BE2C (cell line): ENCODE measurements at regions not wholly inside any gene's neighbourhood (a gene's known extent, or its start where the extent isn't known, plus 50 kb on each side); places are given as distances from the start of the nearest gene placed in this dataset.
"Not testable (repeated sequence)": the region's sequence is repeated elsewhere in the genome, so short reads cannot be mapped to it uniquely, and the experiment has no call there.

ENCODE experiments used
- DNase-seq: peaks from one replicate; pipeline ENCODE4 v3.0.0-alpha.2; 2020
- H3K27me3 ChIP-seq: fragments of 250-450 bp; sonication (Bioruptor Pico); 2 replicates; pipeline ENCODE4 v1.5.1; 2020; ENCODE audit warnings: mild to moderate bottlenecking
- H3K36me3 ChIP-seq: fragments of 250-450 bp; sonication (Bioruptor Pico); 2 replicates; pipeline ENCODE4 v1.5.1; 2020; ENCODE audit warnings: mild to moderate bottlenecking
- H3K4me1 ChIP-seq: fragments of 250-450 bp; sonication (Bioruptor Pico); 2 replicates; pipeline ENCODE4 v1.5.1; 2020
- H3K4me3 ChIP-seq: 2 replicates; pipeline ENCODE4 v1.5.1; 2011; ENCODE audit warnings: low read depth, low read length
- H3K9me3 ChIP-seq: fragments of 250-450 bp; sonication (Bioruptor Pico); 2 replicates; pipeline ENCODE4 v1.5.1; 2020
- TF ChIP-seq, protein P1 (sequence below): IDR thresholded peaks from 2 replicates; pipeline ENCODE4 v1.5.1; 2012; ENCODE audit warnings: mild to moderate bottlenecking, low read depth, low read length

DNA sequence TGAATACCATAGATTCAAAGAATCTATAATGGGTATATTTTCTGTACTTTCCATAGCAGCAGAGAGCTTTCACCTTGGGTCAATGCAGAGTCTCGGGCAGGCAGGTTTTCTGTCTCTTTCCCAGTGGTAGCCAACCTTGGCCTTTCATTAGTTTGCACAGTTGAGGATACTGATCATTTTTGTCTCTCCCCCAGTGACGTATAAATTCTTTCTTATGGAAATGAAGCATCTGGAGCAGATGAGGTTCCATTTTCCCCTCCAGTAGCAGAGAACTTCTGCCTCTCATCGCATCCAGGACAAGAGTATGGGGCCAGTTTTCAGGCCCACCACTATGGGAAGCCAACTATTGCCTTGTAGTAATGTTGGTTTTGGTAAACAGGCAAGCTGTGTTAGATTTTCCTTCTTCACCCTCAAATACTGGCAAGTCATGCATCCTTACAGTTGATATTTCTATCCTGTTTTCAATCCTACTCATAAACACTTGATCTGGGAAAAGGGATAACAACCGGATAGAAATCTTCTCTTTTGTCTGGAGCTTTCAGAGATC, 845.2 kb upstream of the CDH18 start:
- H3K4me1 ChIP-seq: no peaks in the 10 kb centered on the region
- no peaks in the 10 kb centered on the region for H3K9me3 ChIP-seq
- TF ChIP-seq, protein P1, sequence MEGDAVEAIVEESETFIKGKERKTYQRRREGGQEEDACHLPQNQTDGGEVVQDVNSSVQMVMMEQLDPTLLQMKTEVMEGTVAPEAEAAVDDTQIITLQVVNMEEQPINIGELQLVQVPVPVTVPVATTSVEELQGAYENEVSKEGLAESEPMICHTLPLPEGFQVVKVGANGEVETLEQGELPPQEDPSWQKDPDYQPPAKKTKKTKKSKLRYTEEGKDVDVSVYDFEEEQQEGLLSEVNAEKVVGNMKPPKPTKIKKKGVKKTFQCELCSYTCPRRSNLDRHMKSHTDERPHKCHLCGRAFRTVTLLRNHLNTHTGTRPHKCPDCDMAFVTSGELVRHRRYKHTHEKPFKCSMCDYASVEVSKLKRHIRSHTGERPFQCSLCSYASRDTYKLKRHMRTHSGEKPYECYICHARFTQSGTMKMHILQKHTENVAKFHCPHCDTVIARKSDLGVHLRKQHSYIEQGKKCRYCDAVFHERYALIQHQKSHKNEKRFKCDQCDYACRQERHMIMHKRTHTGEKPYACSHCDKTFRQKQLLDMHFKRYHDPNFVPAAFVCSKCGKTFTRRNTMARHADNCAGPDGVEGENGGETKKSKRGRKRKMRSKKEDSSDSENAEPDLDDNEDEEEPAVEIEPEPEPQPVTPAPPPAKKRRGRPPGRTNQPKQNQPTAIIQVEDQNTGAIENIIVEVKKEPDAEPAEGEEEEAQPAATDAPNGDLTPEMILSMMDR: peak; percentile 31; the same call in 1 of the 2 replicates
- no peak overlapping the region for H3K4me3 ChIP-seq
- no peaks in the 10 kb centered on the region for H3K27me3 ChIP-seq
- H3K36me3 ChIP-seq: no peaks in the 10 kb centered on the region
- no peak for DNase-seq

DNA sequence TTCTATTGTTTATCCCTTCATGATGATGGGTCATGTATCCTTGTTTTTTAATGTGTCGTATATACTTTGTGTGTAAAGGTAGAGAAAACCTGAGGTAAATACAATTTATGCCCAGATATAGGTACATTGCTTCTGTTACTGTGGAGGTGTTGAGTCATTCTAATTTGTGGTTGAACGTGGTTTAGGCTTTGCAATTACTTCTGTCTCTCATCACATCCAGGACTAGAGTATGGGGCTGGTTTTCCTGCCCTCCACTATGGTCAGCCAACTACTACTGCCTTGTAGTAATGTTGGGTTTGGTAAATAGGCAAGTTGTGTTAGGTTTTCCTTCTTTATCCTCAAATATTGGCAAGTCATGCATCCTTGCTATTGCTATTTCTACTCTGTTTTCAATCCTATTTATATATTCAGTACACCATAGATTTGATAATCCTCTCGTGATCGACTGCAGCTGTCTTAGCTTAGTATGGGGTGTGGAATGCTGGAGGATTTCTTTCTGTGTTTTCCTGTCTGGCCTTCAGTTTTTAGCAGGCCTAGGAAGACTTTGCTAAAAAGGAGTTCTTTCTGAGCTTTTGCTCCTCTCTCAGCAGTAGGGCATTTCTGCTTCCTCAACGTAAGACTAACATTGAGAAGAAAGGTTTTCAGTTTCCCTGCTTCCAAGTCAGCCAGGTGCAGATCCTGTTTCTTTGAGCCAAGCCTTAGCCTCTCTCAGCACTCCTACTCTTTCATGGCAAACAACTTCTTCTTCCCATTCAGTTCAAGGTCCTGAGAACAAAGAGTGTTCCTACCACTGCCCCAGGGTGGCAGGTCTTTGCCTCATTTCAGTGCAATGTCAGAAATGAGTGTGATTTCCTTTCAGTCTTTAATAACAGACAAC, 844.4 kb upstream of the CDH18 start:
- Histone ChIP-seq H3K36me3 (no peaks in the 10 kb centered on the region), H3K4me3 (no peak overlapping the region), H3K4me1 (no peaks in the 10 kb centered on the region), H3K9me3 (no peaks in the 10 kb centered on the region), H3K27me3 (no peaks in the 10 kb centered on the region)
- DNase-seq: no peak
- TF ChIP-seq, protein P1: no peak

DNA sequence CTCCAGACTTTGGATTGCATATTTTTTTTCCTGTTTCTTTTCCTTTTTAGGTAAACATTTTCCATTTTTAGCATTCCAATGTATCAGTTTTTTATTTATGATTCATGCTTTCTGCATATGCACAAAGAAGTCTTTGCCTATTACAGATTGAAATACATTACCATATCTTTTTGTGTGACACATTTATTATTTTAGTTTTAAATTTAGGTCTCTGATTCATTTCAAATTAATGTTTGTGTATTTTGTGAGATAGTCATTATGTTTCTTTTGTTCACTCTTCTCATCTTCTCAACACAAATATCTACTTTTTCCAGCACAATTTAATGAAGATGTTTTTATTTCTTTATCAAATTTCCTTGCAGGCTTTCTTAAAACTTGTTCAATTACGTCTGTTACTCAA, 838.0 kb upstream of the CDH18 start:
- not testable (repeated sequence) for H3K36me3 ChIP-seq, H3K4me1 ChIP-seq, H3K9me3 ChIP-seq, H3K27me3 ChIP-seq, DNase-seq, H3K4me3 ChIP-seq

DNA sequence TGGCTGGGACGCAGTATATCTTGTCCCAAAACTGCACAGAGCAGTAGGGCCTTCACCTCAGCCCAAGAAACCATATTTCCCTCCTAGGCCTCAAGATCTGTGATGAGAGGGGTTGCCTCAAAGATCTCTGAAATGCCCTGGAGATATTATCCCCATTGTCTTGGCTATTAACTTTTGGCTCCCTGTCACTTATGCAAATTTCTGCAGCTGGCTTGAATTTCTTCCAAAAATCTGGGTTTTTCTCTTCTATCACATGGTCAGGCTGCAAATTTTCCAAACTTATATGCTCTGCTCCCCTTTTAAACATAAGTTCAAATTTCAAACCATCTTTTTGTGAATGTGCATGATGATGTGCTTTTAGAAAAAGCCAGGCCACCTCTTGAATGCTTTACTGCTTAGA, 809.2 kb upstream of the CDH18 start:
- not testable (repeated sequence) for DNase-seq, H3K27me3 ChIP-seq

DNA sequence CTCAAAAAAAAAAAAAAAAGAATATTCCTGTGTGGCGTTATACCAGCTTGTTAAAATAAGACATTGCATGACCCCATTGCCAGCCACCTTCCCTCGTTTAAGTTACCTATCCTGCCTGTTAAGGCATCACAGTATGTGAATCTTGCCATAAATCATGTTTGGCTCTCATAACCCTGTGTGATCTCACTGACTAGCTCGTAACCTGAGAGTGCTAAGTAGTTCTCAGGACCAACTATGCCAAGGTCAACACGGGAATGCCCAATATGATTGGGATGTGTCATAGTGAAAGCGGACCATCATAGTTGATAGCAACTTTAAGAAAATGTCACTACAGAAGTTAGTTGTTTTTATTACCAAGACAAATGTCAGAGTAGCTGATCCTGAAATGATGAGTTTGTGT, 796.8 kb upstream of the CDH18 start:
- H3K9me3 ChIP-seq, H3K4me3 ChIP-seq: not testable (repeated sequence)

More for the DNA sequence above, 809.2 kb upstream of the CDH18 start:
- H3K4me3 ChIP-seq, H3K4me1 ChIP-seq, H3K36me3 ChIP-seq, H3K9me3 ChIP-seq: not testable (repeated sequence)

DNA sequence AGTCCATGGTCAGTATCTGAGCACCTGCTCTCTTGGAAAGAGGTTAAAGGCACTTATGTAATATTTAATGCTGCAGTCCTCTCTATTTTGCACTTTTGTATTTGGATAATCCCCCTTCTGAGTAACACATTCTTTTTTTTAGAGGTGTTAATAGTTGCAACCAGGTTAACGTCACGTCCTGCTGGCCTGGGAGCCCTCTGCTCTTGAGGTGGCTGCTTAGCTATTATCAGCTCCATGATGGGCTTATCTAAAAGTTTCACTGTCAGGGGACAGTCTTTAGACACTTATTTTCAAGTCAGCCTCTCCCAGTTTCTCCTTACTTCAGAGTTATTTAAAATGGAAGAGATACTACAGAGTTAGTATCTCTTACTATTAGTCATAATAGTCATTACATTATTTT, 795.5 kb upstream of the CDH18 start:
- not testable (repeated sequence) for H3K36me3 ChIP-seq, H3K27me3 ChIP-seq, H3K4me1 ChIP-seq, H3K4me3 ChIP-seq, DNase-seq, H3K9me3 ChIP-seq

More for the DNA sequence above, 796.8 kb upstream of the CDH18 start:
- H3K36me3 ChIP-seq, DNase-seq, H3K4me1 ChIP-seq, H3K27me3 ChIP-seq: not testable (repeated sequence)

DNA sequence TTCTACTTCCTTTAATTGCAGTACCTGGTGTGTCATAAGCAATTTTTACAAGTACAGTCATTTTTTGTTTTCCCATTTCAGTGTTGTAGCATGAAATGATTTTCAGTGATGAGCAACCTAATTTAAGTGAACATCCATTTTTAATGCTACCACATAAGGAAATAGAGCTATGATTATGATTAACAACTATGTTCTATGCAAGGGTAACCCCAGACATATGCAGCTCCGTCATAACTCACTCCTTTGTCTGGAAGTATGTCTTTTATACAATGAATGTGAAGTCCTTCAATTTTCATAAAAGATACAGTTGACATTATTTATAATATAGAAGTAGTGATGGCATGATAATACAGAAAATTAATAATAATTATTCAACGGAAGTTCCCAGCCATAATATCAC, 783.3 kb upstream of the CDH18 start:
- H3K9me3 ChIP-seq, H3K4me1 ChIP-seq, H3K4me3 ChIP-seq, H3K36me3 ChIP-seq, DNase-seq, H3K27me3 ChIP-seq: not testable (repeated sequence)

DNA sequence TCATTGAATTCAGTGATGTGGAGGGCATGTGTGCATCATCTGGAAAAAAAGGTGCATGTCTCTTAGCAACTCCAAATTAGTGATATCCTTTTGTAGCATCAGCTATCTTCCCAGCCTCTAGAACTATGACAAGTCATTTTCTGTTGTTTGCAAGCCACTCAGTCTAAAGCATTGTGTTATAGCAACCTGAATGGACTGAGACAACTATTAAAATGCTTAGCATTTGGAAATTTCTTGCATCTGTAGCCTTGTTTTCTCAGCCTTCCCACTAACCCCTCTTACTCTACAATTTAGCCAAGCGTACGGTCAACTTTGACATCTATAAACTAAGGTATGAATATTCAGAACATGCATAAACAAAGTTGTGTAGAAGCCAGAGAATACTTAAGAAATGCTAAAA, 777.1 kb upstream of the CDH18 start:
- not testable (repeated sequence) for H3K9me3 ChIP-seq, H3K36me3 ChIP-seq, H3K4me1 ChIP-seq, H3K27me3 ChIP-seq, DNase-seq, H3K4me3 ChIP-seq

DNA sequence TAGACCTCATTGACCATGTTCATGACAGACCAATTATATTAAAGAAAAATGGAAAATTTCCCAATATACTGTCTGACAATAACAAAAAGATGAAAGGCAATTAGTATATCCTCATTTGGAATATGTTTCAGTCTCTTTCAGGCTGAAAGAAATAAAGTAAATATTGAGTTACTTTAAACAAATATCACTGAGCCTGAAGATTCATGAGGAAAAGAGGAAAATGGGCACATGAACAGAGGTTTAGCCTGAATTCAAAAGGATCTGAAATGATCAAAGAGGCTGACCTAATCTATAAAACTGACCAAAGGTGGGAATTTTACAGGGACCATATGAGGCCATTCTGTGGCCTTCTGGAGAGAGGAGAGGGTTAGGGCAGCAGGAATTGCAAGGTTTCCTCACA, 771.5 kb upstream of the CDH18 start:
- DNase-seq, H3K36me3 ChIP-seq, H3K4me1 ChIP-seq, H3K9me3 ChIP-seq, H3K4me3 ChIP-seq, H3K27me3 ChIP-seq: not testable (repeated sequence)

DNA sequence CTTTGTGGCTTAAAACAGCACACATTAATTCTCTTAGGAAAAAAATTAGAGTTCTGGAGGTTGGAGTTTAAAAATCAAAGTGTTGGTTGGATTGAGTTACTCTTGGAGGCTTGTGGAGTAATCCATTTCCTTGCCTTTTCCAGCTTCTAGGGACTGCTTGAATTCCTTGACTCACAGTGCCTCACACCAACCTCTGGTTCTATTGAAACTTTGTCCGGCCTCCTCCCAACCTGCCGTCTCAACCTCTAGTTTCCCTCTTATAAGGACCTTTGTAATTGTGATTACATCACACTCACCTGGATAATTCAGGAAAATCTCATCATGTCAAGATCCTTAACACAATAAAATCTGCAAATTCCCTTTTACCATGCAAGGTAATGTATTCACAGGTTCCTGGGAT, 764.2 kb upstream of the CDH18 start:
- not testable (repeated sequence) for H3K36me3 ChIP-seq, H3K4me1 ChIP-seq, H3K4me3 ChIP-seq, H3K27me3 ChIP-seq, H3K9me3 ChIP-seq, DNase-seq

DNA sequence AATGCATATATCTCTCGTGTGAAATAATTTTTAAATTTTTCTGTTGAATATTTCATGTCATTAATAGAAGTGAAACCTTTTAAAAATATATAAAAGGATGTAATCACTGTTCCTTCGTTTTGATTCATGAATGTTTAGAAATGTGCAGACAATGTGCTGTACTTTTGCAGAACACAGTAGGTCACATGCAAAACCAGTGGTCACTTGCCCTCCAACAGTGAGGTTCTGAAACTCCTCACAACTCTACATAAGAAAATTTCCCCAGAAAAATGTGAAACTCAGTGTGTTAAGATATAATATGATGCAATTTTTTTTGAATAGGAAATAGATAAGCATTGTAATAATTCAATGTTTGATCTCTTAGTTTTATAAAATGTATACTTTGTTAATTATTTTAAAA, 747.7 kb upstream of the CDH18 start:
- H3K4me1 ChIP-seq, H3K9me3 ChIP-seq, H3K36me3 ChIP-seq, H3K27me3 ChIP-seq, DNase-seq, H3K4me3 ChIP-seq: not testable (repeated sequence)

DNA sequence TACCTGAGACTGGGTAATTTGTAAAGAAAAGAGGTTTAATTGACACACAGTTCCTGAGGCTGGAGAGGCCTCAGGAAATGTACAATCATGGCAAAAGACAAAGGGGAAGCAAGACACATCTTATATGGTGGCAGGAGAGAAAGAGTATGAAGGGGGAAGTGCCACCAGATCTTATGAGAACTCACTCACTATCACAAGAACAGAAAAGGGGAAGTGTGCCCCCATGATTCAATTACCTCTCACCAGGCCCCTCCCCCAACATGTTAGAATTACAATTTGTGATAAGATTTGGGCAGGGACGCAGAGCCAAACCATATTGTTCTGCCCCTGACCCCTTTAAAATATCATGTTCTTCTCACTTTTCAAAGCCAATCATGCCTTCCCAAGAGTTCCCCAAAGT, 744.2 kb upstream of the CDH18 start:
- not testable (repeated sequence) for DNase-seq, H3K4me1 ChIP-seq, H3K36me3 ChIP-seq, H3K4me3 ChIP-seq, H3K27me3 ChIP-seq, H3K9me3 ChIP-seq

DNA sequence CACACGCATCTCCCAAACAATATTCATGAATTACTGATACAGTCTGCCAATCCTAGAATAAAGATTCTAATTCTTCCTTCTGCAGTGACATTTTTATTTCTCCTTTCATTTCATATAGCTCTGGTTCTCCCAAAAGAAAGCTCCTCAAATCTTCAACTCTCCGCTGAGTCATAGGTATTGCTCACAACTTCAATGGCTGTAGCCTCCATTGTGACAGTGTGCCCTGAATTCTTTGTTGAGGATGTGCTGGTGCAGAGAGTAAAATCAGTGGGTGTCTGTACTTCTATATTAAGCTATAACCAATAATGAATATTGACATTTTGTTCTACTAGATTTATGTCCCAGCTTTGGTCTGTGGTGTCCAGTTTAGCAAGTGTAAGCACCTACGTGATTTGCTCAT, 733.3 kb upstream of the CDH18 start:
- not testable (repeated sequence) for H3K4me3 ChIP-seq, H3K36me3 ChIP-seq

DNA sequence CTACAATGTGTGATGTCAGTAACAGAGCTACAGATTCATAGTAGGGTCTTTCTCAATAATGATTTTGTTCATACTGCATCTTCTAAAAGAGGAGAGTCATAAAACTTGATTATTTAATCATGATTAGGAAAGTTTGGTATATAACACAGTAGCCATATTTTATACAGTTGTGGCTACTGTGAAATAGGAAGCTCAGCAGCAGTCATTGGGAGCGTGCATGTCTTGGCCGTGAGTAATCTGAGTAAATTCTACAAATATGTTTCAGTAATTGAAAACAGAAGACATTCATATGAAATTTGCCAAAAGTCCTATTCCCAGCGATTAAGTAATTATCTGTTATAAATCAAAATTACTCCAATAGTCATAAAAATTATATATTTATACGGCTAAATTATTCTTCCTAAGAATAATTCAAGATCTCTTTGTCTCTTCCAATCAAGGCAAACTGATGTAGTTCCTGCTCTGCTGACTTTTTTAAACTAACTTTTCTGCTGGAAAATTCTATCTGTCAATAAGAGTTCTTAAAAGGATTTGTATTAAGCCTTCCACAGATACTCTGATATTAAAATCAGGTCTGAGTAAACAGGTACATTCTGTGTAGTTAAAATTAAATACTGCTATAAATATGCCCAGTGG, 723.6 kb upstream of the CDH18 start:
- not testable (repeated sequence) for H3K9me3 ChIP-seq, H3K4me1 ChIP-seq, H3K27me3 ChIP-seq, H3K36me3 ChIP-seq, H3K4me3 ChIP-seq, DNase-seq

More for the DNA sequence above, 733.3 kb upstream of the CDH18 start:
- not testable (repeated sequence) for H3K9me3 ChIP-seq, H3K27me3 ChIP-seq, H3K4me1 ChIP-seq, DNase-seq
